Thyroid gland (tissue), 4 donors: ENCODE measurements at regions not wholly inside any gene's neighbourhood (a gene's known extent, or its start where the extent isn't known, plus 50 kb on each side); places are given as distances from the start of the nearest gene placed in this dataset.

Experiments
- POLR2A ChIP-seq, 2 donors: fragments of 450-650 bp; IDR thresholded peaks; one replicate each; pipeline ENCODE4 v1.6.1; 2017; ENCODE audit warnings: antibody characterized with exemption in 2 of 2, mild to moderate bottlenecking in 2 of 2, moderate library complexity in 1 of 2
- TF ChIP-seq, protein P1 (sequence below), 6 experiments: fragments of 200-600 bp in 3 of 6; fragments of 450-650 bp in 3 of 6; sonication (generic) in 3 of 6; IDR thresholded peaks; one replicate each; pipeline ENCODE4 v1.5.1; 2016 to 2019; ENCODE audit warnings: antibody characterized with exemption in 6 of 6, mild to moderate bottlenecking in 2 of 6, inconsistent platforms in 1 of 6, moderate library complexity in 1 of 6

DNA sequence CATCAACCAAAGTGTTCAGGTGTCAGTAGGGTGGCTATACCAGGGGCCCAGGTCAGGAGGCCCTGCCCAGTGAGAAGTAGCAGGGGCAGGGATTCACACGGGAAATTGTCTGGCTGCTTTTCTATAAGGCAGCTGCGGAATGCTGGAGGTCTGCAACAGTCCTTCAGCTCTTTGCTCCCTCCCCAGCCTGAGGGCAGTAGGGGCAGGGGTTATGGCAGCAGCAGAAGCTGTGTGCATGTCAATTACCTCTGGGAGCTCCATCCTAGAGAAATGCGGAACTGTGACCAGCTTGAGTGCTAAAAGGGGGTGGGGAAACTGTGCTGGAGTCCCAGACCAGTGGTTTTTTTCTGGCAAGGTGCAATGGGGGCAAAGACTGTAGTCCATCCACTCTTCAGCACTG is 810.4 kb downstream of the PCDH7 start:
- TF ChIP-seq, protein P1, sequence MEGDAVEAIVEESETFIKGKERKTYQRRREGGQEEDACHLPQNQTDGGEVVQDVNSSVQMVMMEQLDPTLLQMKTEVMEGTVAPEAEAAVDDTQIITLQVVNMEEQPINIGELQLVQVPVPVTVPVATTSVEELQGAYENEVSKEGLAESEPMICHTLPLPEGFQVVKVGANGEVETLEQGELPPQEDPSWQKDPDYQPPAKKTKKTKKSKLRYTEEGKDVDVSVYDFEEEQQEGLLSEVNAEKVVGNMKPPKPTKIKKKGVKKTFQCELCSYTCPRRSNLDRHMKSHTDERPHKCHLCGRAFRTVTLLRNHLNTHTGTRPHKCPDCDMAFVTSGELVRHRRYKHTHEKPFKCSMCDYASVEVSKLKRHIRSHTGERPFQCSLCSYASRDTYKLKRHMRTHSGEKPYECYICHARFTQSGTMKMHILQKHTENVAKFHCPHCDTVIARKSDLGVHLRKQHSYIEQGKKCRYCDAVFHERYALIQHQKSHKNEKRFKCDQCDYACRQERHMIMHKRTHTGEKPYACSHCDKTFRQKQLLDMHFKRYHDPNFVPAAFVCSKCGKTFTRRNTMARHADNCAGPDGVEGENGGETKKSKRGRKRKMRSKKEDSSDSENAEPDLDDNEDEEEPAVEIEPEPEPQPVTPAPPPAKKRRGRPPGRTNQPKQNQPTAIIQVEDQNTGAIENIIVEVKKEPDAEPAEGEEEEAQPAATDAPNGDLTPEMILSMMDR (IDR thresholded peaks at IDR 0.05), result no peak
- no peak for TF ChIP-seq POLR2A (IDR thresholded peaks at IDR 0.05)
